Activated T-helper 2 cell treated with anti-CD3 and anti-CD28 coated beads, Interferon-gamma antibody, Interleukin-2, Interleukin-4, amounts not matched to agents 10 μg/mL and 5 μg/mL and 100 μg/mL, durations not matched to agents 14 hours and 24 hours and 36 hours (primary cell): ENCODE measurements at regions not wholly inside any gene's neighbourhood (a gene's known extent, or its start where the extent isn't known, plus 50 kb on each side); places are given as distances from the start of the nearest gene placed in this dataset.

Source experiments
- DNase-seq: peaks from one replicate; pipeline ENCODE4 v3.0.0; 2021; ENCODE audit warnings: low spot score
- H3K27ac Mint-ChIP-seq: one replicate; pipeline ENCODE4 v1.8.0; 2021; ENCODE audit warnings: mixed read lengths
- H3K27me3 Mint-ChIP-seq: one replicate; pipeline ENCODE4 v1.8.0; 2021; ENCODE audit warnings: low read depth, mixed read lengths
- H3K36me3 Mint-ChIP-seq: one replicate; pipeline ENCODE4 v1.8.0; 2021; ENCODE audit warnings: low read depth, mixed read lengths
- H3K4me1 Mint-ChIP-seq: one replicate; pipeline ENCODE4 v1.8.0; 2021; ENCODE audit warnings: low read depth, mixed read lengths
- H3K4me3 Mint-ChIP-seq: one replicate; pipeline ENCODE4 v1.8.0; 2021; ENCODE audit warnings: low read depth, mild to moderate bottlenecking, moderate library complexity, mixed read lengths
- H3K9me3 Mint-ChIP-seq: one replicate; pipeline ENCODE4 v1.8.0; 2021; ENCODE audit warnings: mixed read lengths
- intact Hi-C: fragments of 100-400 bp; cut with micrococcal nuclease; formaldehyde crosslinking; loops from one replicate; pipeline ENCODE4 v1.15.1; 2023

GRCh38 chr3:160141485-160142185 is 83.6 kb upstream of the C3orf80 start:
- intact Hi-C loops = no loop called here
- Mint-ChIP-seq H3K27ac (no peak overlapping the region), H3K9me3 (peaks cover 31% of the 10 kb centered on the region), H3K36me3 (peaks cover 8% of the 10 kb centered on the region), H3K4me3 (no peak overlapping the region), H3K27me3 (no peaks in the 10 kb centered on the region), H3K4me1 (peaks cover 10% of the 10 kb centered on the region)
- no peak for DNase-seq

DNA sequence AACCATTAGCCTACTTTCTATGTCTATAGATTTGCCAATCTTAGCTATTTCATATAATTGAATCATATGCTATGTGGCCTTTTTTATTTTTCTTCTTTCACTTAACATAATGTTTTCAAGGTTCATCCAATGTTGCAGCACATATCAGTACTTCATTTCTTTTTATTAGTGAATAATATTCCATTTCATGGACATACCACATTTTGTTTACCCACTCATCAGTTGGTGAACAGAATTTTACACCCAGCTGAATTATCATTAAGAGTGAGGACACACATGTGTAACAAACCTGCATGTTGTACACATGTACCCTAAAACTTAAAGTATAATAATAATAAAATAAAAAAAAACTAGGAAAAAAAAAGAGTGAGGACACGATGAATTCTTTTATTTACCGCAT is 81.7 kb upstream of the C3orf80 start:
- peaks cover 2% of the 10 kb centered on the region for H3K27me3 Mint-ChIP-seq
- no peak for DNase-seq
- intact Hi-C loops = no loop called here

DNA sequence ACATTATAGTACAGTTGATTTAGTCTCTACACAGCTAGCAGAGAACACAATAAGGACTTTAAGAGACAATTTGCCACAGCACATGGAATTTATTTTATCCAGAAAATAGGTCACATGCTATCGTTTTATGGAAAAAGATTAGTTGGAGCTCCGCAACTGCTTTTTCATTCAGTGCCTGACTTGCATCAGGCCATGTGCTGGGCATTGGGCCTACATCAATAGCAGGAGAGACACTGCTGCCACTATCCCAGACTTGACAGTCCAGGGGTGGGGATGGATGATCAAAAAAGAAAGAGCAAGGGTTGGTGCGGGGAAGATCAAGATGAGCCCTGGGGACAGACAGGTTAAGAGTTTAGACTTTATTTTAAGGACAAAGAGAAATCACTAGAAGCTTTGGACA is 75.2 kb upstream of the C3orf80 start:
- intact Hi-C loops = no loop called here
- H3K36me3 Mint-ChIP-seq = no peaks in the 10 kb centered on the region
- no peak for DNase-seq
- H3K27ac Mint-ChIP-seq = no peak overlapping the region
- H3K9me3 Mint-ChIP-seq = no peaks in the 10 kb centered on the region
- H3K4me1 Mint-ChIP-seq = no peaks in the 10 kb centered on the region
- H3K4me3 Mint-ChIP-seq = no peak overlapping the region
- peaks cover 13% of the 10 kb centered on the region for H3K27me3 Mint-ChIP-seq

More for the DNA sequence above, 81.7 kb upstream of the C3orf80 start:
- Mint-ChIP-seq H3K4me1 (peaks cover 7% of the 10 kb centered on the region), H3K4me3 (no peak overlapping the region), H3K9me3 (peaks cover 31% of the 10 kb centered on the region), H3K27ac (no peak overlapping the region), H3K36me3 (peaks cover 8% of the 10 kb centered on the region)

- Mint-ChIP-seq H3K4me3 (no peak overlapping the region), H3K4me1 (no peaks in the 10 kb centered on the region), H3K36me3 (no peaks in the 10 kb centered on the region), H3K9me3 (no peaks in the 10 kb centered on the region), H3K27ac (no peak overlapping the region), H3K27me3 (peaks cover 13% of the 10 kb centered on the region)
- DNase-seq = no peak
- intact Hi-C loops = no loop called here
Measured at GRCh38 chr3:160150525-160150924, 74.7 kb upstream of the C3orf80 start.

DNA sequence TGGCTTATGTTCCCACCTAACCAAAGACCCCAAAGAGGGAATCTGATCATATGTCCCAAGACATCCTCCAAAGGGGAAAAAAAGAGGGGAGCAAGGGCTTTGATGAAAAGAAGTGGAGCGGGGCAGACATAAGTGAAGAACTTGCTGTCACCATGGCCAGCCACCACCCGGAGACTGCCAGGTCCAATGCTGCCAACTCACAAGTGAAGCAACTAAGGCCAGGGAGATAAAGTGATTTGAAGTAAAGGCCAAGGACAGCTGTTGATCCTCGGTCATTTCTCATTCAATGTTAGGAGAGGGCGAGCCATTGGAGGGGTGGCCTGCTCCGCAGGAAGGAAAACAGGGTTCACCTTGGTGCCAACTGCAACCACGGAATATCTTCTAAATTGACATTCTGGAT is 72.6 kb upstream of the C3orf80 start:
- H3K36me3 Mint-ChIP-seq = no peaks in the 10 kb centered on the region
- H3K4me1 Mint-ChIP-seq = no peaks in the 10 kb centered on the region

GRCh38 chr3:160154033-160154432 is 71.2 kb upstream of the C3orf80 start:
- Mint-ChIP-seq H3K4me1 (no peaks in the 10 kb centered on the region), H3K36me3 (no peaks in the 10 kb centered on the region), H3K27ac (no peak overlapping the region), H3K27me3 (peaks cover 13% of the 10 kb centered on the region), H3K9me3 (no peaks in the 10 kb centered on the region), H3K4me3 (no peak overlapping the region)
- intact Hi-C loops = no loop called here
- DNase-seq = no peak

More for the DNA sequence above, 72.6 kb upstream of the C3orf80 start:
- Mint-ChIP-seq H3K4me3 (no peak overlapping the region), H3K27ac (no peak overlapping the region), H3K9me3 (no peaks in the 10 kb centered on the region), H3K27me3 (peaks cover 14% of the 10 kb centered on the region)
- intact Hi-C loops = no loop called here
- DNase-seq = no peak

DNA sequence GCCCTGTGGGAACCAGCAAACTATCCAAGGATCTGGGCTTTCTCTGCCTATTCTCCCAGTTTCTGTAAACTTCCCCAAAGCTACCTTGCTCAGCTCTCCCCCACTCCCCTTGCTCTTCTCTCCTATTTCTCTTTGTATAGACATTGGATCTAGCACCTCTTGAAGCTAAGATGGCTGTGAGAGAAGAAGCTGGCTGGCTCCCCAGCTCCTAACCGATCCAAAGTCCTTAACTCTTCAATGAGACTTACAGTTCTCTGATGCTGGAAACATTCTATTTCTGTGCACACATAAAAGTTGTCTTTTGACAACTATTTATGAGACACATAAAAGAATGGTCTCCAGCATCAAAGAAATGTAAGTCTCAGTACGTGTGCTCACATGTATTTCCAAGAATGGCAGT is 70.6 kb upstream of the C3orf80 start:
- Mint-ChIP-seq H3K4me3 (no peak overlapping the region), H3K4me1 (no peaks in the 10 kb centered on the region), H3K27ac (no peak overlapping the region), H3K36me3 (no peaks in the 10 kb centered on the region), H3K27me3 (peaks cover 13% of the 10 kb centered on the region), H3K9me3 (no peaks in the 10 kb centered on the region)
- intact Hi-C loops = no loop called here
- DNase-seq = no peak

DNA sequence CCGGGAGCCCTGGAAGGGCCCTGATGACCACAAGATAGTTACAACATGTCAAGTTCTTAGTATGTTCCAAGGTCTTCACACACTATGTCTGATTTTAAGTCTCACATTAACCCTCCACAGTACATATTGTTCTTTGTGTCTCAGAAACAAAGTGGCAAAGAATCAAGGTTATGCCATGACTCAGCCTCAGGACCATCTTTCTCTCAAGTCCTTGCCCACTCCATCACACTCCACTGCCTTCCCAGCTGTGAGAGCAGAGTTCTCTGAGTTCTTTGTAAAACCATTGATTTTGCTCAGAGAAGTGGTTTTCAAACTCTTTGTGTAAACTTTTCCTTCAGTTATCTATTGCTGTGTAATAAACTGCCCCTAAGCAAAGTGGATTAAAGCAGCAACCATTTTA is 67.9 kb upstream of the C3orf80 start:
- intact Hi-C loops = no loop called here
- Mint-ChIP-seq H3K9me3 (no peaks in the 10 kb centered on the region), H3K36me3 (no peaks in the 10 kb centered on the region), H3K4me1 (no peaks in the 10 kb centered on the region), H3K27ac (no peak overlapping the region), H3K4me3 (no peak overlapping the region), H3K27me3 (peaks cover 13% of the 10 kb centered on the region)
- no peak for DNase-seq

GRCh38 chr3:160159341-160159740 is 65.9 kb upstream of the C3orf80 start:
- Mint-ChIP-seq H3K4me3 (no peak overlapping the region), H3K27ac (no peak overlapping the region), H3K9me3 (no peaks in the 10 kb centered on the region), H3K4me1 (peaks cover 1% of the 10 kb centered on the region), H3K27me3 (peaks cover 24% of the 10 kb centered on the region), H3K36me3 (no peaks in the 10 kb centered on the region)
- no peak for DNase-seq
- intact Hi-C loops = no loop called here

GRCh38 chr3:160159806-160160205 is 65.4 kb upstream of the C3orf80 start:
- no peaks in the 10 kb centered on the region for H3K36me3 Mint-ChIP-seq
- H3K4me1 Mint-ChIP-seq = peaks cover 1% of the 10 kb centered on the region
- no peak for DNase-seq
- H3K27me3 Mint-ChIP-seq = peaks cover 24% of the 10 kb centered on the region
- no peaks in the 10 kb centered on the region for H3K9me3 Mint-ChIP-seq
- H3K4me3 Mint-ChIP-seq = no peak overlapping the region
- H3K27ac Mint-ChIP-seq = no peak overlapping the region
- intact Hi-C loops = no loop called here

GRCh38 chr3:160161921-160162320 is 63.3 kb upstream of the C3orf80 start:
- no peak overlapping the region for H3K4me3 Mint-ChIP-seq
- no peaks in the 10 kb centered on the region for H3K36me3 Mint-ChIP-seq
- no peak overlapping the region for H3K27ac Mint-ChIP-seq
- DNase-seq = no peak
- H3K27me3 Mint-ChIP-seq = peaks cover 37% of the 10 kb centered on the region
- H3K4me1 Mint-ChIP-seq = peaks cover 1% of the 10 kb centered on the region
- no peaks in the 10 kb centered on the region for H3K9me3 Mint-ChIP-seq
- intact Hi-C loops = no loop called here

- H3K27me3 Mint-ChIP-seq = peaks cover 37% of the 10 kb centered on the region
- H3K9me3 Mint-ChIP-seq = no peaks in the 10 kb centered on the region
- no peak overlapping the region for H3K4me3 Mint-ChIP-seq
- H3K4me1 Mint-ChIP-seq = peaks cover 1% of the 10 kb centered on the region
- no peak overlapping the region for H3K27ac Mint-ChIP-seq
- intact Hi-C loops = no loop called here
- DNase-seq = no peak
- H3K36me3 Mint-ChIP-seq = no peaks in the 10 kb centered on the region
Measured at GRCh38 chr3:160162440-160162839, 62.8 kb upstream of the C3orf80 start.

DNA sequence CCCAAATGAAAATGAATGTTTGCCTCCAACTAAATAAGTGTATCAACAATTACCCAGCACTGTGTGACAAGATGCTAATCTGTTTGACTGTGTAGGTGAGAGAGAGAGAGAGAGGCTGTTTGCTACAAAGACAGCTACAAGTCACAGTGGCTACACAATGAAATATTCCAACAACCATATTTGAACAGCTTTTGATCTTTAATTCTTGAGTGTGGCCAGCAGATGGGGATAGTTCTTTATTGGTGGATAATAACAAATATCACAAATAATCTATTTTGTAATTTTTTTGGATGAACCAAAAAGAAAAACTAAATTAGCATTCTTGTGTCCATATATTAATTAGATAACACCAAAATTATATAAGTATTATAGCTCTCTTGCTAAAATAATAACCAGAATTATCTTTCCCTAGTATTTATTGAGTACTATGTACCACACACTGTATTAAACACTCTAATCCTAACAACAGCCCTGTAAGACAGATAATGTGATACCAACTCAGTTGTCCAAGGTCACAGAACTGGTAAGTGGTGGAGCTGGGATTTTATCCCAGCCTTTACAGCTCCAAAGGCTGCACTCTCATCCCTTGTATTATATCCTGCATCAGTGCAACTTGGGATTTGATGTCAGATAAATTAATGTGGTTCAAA is 61.9 kb upstream of the C3orf80 start:
- no peaks in the 10 kb centered on the region for H3K36me3 Mint-ChIP-seq
- peaks cover 37% of the 10 kb centered on the region for H3K27me3 Mint-ChIP-seq
- no peaks in the 10 kb centered on the region for H3K9me3 Mint-ChIP-seq
- intact Hi-C loops = loop anchor here (1.0 kb wide), 2 partner anchors 250 to 323 kb away; no protein-coding TSS in a partner anchor
- H3K4me3 Mint-ChIP-seq = no peak overlapping the region
- no peak overlapping the region for H3K27ac Mint-ChIP-seq
- H3K4me1 Mint-ChIP-seq = peaks cover 1% of the 10 kb centered on the region
- no peak for DNase-seq
